Smooth muscle cell of the brain vasculature (primary cell): ENCODE measurements at regions not wholly inside any gene's neighbourhood (a gene's known extent, or its start where the extent isn't known, plus 50 kb on each side); places are given as distances from the start of the nearest gene placed in this dataset.
"Not testable (repeated sequence)": the region's sequence is repeated elsewhere in the genome, so short reads cannot be mapped to it uniquely, and the experiment has no call there.

Experiments
- DNase-seq: peaks from one replicate; pipeline ENCODE4 v3.0.0-alpha.2; 2012; ENCODE audit warnings: low read depth, low spot score

GRCh38 chr9:712643-713042 is 128.9 kb upstream of the DMRT1 start:
- DNase-seq, result no peak

- DNase-seq, result no peak
Measured at GRCh38 chr9:713091-713490, 128.4 kb upstream of the DMRT1 start.

DNA sequence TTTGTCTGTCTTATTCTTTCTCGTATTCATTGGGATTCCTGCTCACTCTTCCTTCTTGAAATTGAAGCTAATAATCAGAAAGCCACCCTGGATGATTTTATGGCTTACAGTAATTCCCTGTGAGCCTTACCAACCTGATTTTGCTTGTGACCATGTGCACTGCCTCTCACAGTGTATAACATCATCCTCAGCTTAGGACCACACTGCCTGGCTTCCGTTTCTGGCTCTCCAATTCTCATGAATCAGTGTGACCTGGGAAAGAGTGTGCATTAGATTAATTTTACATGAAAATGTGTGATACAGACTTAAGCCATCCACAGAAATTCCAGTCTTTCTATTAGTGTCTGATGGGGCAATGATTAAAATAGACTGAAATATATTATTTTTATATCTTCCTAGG is 126.8 kb upstream of the DMRT1 start:
- no peak for DNase-seq

- DNase-seq, result no peak
Measured at GRCh38 chr9:715300-715699, 126.2 kb upstream of the DMRT1 start.

DNA sequence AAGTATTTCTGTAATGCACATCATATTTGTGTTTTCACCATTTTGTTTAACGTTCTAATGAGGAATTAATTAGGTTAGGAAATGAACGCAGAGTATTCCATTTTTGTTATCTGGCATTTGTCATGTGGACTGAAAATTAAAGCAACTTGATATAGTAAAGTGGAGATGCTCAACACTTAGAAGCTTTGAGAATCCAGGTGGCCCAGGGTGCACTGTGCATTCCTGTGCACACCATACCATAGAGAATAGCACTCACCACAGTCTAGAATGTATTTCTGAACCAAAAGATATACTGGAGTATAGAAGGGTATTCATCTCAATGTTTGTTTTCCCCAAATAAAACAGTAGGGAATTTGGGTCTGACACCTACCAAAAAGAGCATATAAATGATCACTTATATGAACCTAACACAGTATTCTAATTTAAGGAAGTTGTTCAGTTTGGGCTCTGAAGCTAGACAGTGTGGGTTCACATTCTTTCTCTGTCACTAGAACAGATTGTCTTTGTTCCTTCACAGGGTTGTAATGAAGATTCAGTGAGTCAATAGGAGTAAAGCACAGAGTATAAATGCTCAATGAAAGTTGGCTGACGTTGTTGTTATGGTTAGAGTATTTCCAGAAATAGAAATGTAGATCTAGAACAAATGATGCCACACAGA is 125.6 kb upstream of the DMRT1 start:
- no peak for DNase-seq

- no peak for DNase-seq
Measured at GRCh38 chr9:717722-718121, 123.8 kb upstream of the DMRT1 start.

GRCh38 chr9:720239-720881 is 121.1 kb upstream of the DMRT1 start:
- DNase-seq, result no peak

DNA sequence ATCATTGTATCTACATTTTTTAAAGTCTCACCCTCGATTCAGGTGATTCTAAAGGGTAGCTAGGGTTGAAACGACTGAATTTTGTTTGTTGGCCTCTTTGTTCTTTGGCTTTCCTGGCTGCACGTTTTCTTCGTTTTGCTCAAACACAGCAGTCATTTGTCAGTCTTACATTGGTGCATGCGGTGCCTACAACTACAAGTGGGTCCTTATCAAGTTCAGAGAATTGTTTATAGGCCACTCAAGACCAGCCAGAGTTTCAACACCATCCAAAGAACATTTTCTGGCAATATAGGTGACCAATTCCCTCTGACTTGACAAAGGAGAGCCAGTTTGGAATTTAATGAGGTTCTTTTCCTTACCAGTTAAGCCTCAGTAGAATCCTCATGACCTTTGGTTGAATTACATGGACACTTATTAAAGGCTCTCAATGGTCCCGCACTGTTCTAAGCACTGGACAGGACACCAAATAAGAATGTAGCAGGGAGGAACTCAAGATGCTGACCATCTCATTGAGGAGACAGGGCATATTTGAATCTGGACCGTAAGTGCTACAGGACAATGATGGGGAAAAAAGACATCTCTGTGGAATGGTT is 119.0 kb upstream of the DMRT1 start:
- DNase-seq, result no peak

DNA sequence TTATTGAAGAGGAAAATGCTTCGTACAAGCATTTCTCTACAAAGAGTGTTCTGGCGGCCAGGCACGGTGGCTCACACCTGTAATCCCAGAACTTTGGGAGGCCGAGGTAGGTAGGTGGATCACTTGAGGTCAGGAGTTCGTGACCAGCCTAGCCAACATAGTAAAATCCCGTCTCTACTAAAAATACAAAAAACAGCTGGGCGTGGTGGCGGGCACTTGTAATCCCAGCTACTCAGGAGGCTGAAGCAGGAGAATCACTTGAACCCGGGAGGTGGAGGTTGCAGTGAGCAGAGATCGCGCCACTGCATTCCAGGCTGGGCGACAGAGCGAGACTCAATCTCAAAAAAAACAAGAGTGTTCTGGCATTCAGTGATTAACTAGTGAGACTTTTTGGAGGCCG is 117.0 kb upstream of the DMRT1 start:
- not testable (repeated sequence) for DNase-seq

DNA sequence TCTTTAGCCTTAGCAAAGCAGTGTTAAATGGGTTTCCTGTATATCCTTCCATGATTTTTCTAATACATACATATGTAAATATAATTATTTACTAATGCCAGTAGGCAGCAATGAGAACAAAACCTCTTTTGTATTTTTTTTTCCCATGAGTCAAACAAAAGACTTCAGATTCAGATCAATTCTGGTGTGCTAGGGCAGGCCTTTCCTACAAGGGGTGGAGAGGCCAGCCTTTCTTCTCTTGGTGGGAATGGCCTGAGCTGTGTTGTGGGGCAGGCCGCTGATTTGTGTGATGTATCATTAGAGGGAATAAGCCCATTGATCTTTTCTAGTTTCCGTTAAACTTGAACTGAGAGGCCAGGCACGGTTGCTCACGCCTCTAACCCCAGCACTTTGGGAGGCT is 115.5 kb upstream of the DMRT1 start:
- no peak for DNase-seq

DNA sequence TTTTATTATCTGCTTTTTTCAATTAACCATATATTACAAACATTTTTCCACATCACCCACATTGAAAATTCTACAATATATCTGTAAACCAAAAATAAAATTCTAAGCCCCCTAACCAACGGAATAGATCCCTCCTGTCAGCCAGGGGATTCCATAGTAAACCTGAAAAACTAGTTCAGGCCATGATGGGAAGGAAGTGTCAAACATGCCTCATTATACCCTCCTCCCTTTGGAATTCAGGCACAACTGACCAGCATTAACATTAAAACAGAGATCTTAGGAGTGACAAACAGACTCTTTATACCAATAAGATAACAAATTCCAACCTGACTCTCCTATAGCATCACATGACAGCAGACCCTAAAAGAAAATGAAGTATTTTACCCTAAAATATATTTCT is 113.7 kb upstream of the DMRT1 start:
- DNase-seq, result no peak

- DNase-seq, result no peak
Measured at GRCh38 chr9:728535-728934, 113.0 kb upstream of the DMRT1 start.

DNA sequence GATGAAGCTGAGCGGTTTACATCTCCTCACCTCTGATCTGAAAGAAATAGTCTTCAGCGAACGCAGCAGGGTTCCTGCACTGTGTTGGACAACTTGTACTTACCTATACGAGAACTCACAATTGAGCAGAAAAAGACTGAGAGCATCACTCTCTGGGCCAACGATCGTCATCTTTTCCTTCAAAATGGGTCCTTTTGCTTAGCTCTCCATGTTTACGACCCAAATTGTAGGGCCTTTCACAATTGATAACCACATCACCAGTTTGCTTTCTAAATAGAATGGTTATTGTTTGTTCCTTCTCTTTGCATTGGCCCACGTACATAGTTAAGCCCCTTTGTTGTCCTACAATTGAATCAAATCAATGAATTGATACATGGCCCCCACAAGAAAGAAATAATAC is 110.0 kb upstream of the DMRT1 start:
- DNase-seq, result no peak

DNA sequence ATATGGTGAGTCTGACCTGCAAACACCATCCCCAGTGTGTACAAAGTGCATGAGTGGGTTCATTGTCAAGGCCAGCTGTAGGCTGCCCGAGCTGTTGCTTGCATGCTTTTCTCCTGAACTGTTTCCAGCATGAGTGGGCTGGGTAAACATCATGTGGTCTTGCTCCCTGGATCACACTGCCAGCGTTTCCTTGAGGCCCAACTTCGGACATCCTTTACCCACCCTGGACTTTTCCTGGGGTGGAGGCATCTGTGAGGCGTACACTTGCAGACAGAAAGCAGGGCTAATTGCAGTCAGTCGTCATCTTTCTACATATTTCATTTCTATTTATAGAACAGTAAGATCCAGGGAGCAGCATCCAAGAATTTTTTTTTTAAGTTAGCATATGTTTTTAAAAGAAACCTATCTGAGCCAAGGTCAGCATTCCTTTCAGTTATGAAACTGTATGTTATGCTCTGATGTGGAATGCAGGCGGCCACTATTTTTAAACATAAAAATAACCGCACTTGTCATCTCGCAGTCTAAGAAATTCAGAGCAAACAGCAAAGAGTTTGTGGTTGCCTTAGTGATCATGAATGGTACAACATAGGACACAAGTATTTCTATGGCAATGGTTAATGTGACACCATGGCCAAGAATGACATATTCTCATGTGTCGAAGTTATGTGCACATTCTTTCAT is 106.5 kb upstream of the DMRT1 start:
- DNase-seq, result peak; percentile 65

DNA sequence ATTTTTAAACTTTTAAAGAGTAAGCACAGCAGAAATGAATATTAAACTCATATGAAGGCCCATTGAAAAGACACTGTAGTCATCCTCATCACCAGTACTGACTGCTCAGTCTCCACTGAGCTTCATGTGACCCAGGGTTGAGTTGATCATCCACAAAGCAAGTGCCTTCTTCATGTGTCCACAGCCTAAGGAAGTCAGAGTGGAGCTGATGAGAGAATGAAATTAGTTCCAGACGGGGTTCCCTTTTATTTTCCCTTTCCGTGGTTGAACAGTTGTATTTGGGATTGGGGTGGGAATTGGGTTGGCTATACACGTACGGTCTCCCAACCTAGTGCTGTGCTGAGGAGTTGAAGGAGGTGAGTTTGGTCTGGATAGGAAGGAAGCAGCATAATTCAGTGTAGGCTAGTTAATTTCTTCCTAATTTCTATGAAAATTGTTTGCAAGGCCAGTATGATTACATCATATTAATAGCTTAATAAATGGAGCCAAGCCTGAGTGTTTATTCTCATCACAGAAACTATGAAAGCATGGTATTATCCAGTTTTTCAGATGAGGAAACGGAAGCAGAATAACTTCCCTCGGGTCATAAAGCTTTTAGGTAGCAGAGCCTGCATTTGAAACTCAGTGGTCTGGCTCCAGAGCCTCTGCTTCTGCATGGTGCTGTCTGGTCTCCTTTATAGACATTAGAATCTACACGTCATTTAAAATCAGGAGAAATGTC is 103.9 kb upstream of the DMRT1 start:
- no peak for DNase-seq

GRCh38 chr9:738209-738915 is 103.1 kb upstream of the DMRT1 start:
- no peak for DNase-seq

DNA sequence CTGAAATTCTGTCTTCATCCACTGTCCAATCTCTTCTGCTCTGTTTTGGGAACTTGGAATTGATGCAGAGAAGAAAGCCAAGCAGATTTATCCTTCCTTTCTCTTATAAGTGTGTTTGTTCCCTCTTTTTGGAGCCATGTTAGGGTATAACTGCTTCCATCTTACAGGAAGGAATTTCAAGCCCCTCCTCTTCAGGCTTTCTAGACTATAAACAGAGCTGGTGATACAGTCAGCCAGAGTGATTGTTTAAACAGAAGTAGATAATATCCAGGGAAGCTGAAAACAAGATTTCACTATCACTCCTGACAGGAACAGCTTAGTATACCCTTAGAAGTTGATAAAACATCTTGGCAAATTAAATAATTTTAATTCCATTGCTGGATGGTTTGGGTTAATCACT is 102.1 kb upstream of the DMRT1 start:
- no peak for DNase-seq

- no peak for DNase-seq
Measured at GRCh38 chr9:740221-740620, 101.3 kb upstream of the DMRT1 start.

GRCh38 chr9:742104-742503 is 99.4 kb upstream of the DMRT1 start:
- DNase-seq, result no peak

GRCh38 chr9:742914-743589 is 98.4 kb upstream of the DMRT1 start:
- DNase-seq, result peak; percentile 74
